HEK293 (cell line): ENCODE measurements at regions not wholly inside any gene's neighbourhood (a gene's known extent, or its start where the extent isn't known, plus 50 kb on each side); places are given as distances from the start of the nearest gene placed in this dataset.

Source experiments
- CTCF ChIA-PET: fragments of 350-600 bp; formaldehyde crosslinking; extraction: SDS; loops from one replicate; lab custom pipeline; 2021; ENCODE audit warnings: antibody characterized with exemption; lab: Yijun Ruan, JAX
- POLR2A ChIA-PET: fragments of 300-600 bp; formaldehyde crosslinking; extraction: SDS; loops from one replicate; lab custom pipeline; 2020; ENCODE audit warnings: antibody characterized with exemption, inconsistent platforms; lab: Yijun Ruan, JAX
- H3K27ac ChIP-seq: fragments of 200-500 bp; sonication (Bioruptor generic); 2 replicates; pipeline ENCODE4 v1.5.1; 2014; ENCODE audit warnings: low read depth, low read length, control low read depth, inconsistent platforms; ENCODE audit errors: extremely low read depth
- H3K36me3 ChIP-seq, 2 experiments: fragments of 200-500 bp in 1 of 2; sonication (Bioruptor generic) in 1 of 2; 1 replicate in 1 of 2; 2 replicates in 1 of 2; pipeline ENCODE4 v1.5.1; 2014 to 2017; ENCODE audit warnings: inconsistent platforms in 2 of 2, low read length in 2 of 2; ENCODE audit not compliant: control insufficient read depth in 2 of 2, insufficient read depth in 1 of 2
- H3K4me1 ChIP-seq: fragments of 200-500 bp; sonication (Bioruptor generic); 2 replicates; pipeline ENCODE4 v1.5.1; 2014; ENCODE audit warnings: mild to moderate bottlenecking, low read length, inconsistent platforms; ENCODE audit not compliant: control insufficient read depth, insufficient read depth
- H3K4me3 ChIP-seq: 2 replicates; pipeline ENCODE4 v1.5.1; 2011; ENCODE audit warnings: low read depth, mild to moderate bottlenecking, control low read depth, low read length, moderate library complexity
- H3K9me3 ChIP-seq: fragments of 200-500 bp; sonication (Bioruptor generic); 2 replicates; pipeline ENCODE4 v1.5.1; 2014; ENCODE audit warnings: low read depth, low read length, inconsistent platforms; ENCODE audit not compliant: control insufficient read depth, insufficient read depth
- ZNF148 ChIP-seq: fragments of 450-650 bp; formaldehyde crosslinking; IDR thresholded peaks from 2 replicates; pipeline ENCODE4 v1.5.0; 2017; ENCODE audit warnings: missing biosample characterization, missing genetic modification characterization, borderline replicate concordance
- ZNF26 ChIP-seq: fragments of 450-650 bp; formaldehyde crosslinking; IDR thresholded peaks from 2 replicates; pipeline ENCODE4 v1.5.1; 2016; ENCODE audit warnings: missing biosample characterization, missing genetic modification characterization
- ZNF404 ChIP-seq: fragments of 450-650 bp; formaldehyde crosslinking; IDR thresholded peaks from 2 replicates; pipeline ENCODE4 v1.5.1; 2017; ENCODE audit warnings: missing biosample characterization, missing genetic modification characterization
- ZNF521 ChIP-seq: fragments of 450-650 bp; formaldehyde crosslinking; IDR thresholded peaks from 2 replicates; pipeline ENCODE4 v1.5.1; 2017; ENCODE audit warnings: missing biosample characterization, mild to moderate bottlenecking, missing genetic modification characterization
- ZNF549 ChIP-seq: fragments of 450-650 bp; IDR thresholded peaks from 2 replicates; pipeline ENCODE4 v1.5.1; 2018; ENCODE audit warnings: missing biosample characterization, missing genetic modification characterization, mild to moderate bottlenecking, inconsistent platforms, moderate library complexity
- ZNF660 ChIP-seq: fragments of 450-650 bp; IDR thresholded peaks from 2 replicates; pipeline ENCODE4 v1.5.1; 2018; ENCODE audit warnings: missing biosample characterization, mild to moderate bottlenecking, missing genetic modification characterization

GRCh38 chr13:27374126-27374613 lies 50.2 kb upstream of the GTF3A start:
- Histone ChIP-seq H3K36me3 (no peaks in the 10 kb centered on the region), H3K9me3 (no peaks in the 10 kb centered on the region), H3K4me3 (no peak overlapping the region), H3K27ac (no peak overlapping the region), H3K4me1 (no peaks in the 10 kb centered on the region)
- TF ChIP-seq ZNF521 (tag by site-specific recombination) (no peak), ZNF404 (tag by site-specific recombination) (no peak), ZNF549 (no peak), ZNF26 (no peak), ZNF660 (tag by site-specific recombination) (no peak), ZNF148 (tag by site-specific recombination) (no peak)
- POLR2A ChIA-PET: no interaction called here
- CTCF ChIA-PET: interaction anchor here (0.7 to 5.1 kb wide), 10 partner anchors 9 to 610 kb away, joined by 3 to 34 read pairs (median 3); no protein-coding TSS in a partner anchor
